GM18873 (cell line): ENCODE measurements at regions not wholly inside any gene's neighbourhood (a gene's known extent, or its start where the extent isn't known, plus 50 kb on each side); places are given as distances from the start of the nearest gene placed in this dataset.

Experiments used
- ATAC-seq: cut with Tn5 transposase; IDR thresholded peaks from one replicate; pipeline ENCODE4 v1.9.1; 2021; ENCODE audit warnings: mild to moderate bottlenecking, moderate library complexity, moderate number of reproducible peaks; ENCODE audit not compliant: unreplicated experiment, low FRiP score

GRCh38 chr5:158313733-158314464 is 455.0 kb upstream of the CLINT1 start:
- no peak for ATAC-seq

GRCh38 chr5:158313027-158313732 is 454.2 kb upstream of the CLINT1 start:
- no peak for ATAC-seq

- ATAC-seq: no peak
These were observed 450.3 kb upstream of the CLINT1 start for GRCh38 chr5:158309088-158309807.

GRCh38 chr5:158308429-158309025 is 449.6 kb upstream of the CLINT1 start:
- ATAC-seq: no peak

- no peak for ATAC-seq
These were observed 446.9 kb upstream of the CLINT1 start for GRCh38 chr5:158305861-158306260.

- no peak for ATAC-seq
These were observed 445.7 kb upstream of the CLINT1 start for GRCh38 chr5:158304607-158305006.

GRCh38 chr5:158303883-158304282 is 444.9 kb upstream of the CLINT1 start:
- no peak for ATAC-seq

- ATAC-seq: no peak
These were observed 444.3 kb upstream of the CLINT1 start for GRCh38 chr5:158303275-158303674.

GRCh38 chr5:158302029-158302428 is 443.1 kb upstream of the CLINT1 start:
- ATAC-seq: no peak

GRCh38 chr5:158301186-158301585 is 442.2 kb upstream of the CLINT1 start:
- no peak for ATAC-seq

GRCh38 chr5:158300256-158300655 is 441.3 kb upstream of the CLINT1 start:
- no peak for ATAC-seq

GRCh38 chr5:158297002-158297527 is 438.1 kb upstream of the CLINT1 start:
- ATAC-seq: no peak

GRCh38 chr5:158294701-158295100 is 435.8 kb upstream of the CLINT1 start:
- no peak for ATAC-seq

- ATAC-seq: no peak
These were observed 434.0 kb upstream of the CLINT1 start for GRCh38 chr5:158292981-158293380.

- ATAC-seq: no peak
These were observed 431.0 kb upstream of the CLINT1 start for GRCh38 chr5:158289967-158290366.

GRCh38 chr5:158288272-158288657 is 429.3 kb upstream of the CLINT1 start:
- no peak for ATAC-seq

GRCh38 chr5:158287643-158288271 is 428.8 kb upstream of the CLINT1 start:
- no peak for ATAC-seq

- ATAC-seq: no peak
These were observed 427.9 kb upstream of the CLINT1 start for GRCh38 chr5:158286827-158287226.

GRCh38 chr5:158285698-158286097 is 426.8 kb upstream of the CLINT1 start:
- no peak for ATAC-seq

- ATAC-seq: no peak
These were observed 425.3 kb upstream of the CLINT1 start for GRCh38 chr5:158284242-158284641.
